ENCODE measurements at regions not wholly inside any gene's neighbourhood (a gene's known extent, or its start where the extent isn't known, plus 50 kb on each side); places are given as distances from the start of the nearest gene placed in this dataset.

DNA sequence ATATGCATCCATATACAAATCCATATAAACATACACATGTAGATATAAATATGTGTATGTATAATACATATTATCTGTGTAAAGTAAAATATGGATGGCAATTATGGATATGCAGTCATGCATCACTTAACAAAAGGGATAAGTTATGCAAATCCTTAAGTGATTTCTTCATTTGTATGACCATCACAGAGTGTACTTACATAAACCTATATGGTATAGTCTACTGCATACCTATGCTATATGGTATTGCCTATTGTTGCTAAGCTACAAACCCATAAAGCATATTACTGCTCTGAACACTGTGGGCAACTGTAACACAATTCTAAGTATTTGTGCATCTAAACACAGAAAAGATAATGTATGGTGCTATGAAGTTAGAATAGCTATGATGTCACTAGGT, 227.2 kb downstream of the SLC6A15 start:
- TF ChIP-seq, protein P1, sequence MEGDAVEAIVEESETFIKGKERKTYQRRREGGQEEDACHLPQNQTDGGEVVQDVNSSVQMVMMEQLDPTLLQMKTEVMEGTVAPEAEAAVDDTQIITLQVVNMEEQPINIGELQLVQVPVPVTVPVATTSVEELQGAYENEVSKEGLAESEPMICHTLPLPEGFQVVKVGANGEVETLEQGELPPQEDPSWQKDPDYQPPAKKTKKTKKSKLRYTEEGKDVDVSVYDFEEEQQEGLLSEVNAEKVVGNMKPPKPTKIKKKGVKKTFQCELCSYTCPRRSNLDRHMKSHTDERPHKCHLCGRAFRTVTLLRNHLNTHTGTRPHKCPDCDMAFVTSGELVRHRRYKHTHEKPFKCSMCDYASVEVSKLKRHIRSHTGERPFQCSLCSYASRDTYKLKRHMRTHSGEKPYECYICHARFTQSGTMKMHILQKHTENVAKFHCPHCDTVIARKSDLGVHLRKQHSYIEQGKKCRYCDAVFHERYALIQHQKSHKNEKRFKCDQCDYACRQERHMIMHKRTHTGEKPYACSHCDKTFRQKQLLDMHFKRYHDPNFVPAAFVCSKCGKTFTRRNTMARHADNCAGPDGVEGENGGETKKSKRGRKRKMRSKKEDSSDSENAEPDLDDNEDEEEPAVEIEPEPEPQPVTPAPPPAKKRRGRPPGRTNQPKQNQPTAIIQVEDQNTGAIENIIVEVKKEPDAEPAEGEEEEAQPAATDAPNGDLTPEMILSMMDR (IDR thresholded peaks at IDR 0.05): no peak
- TF ChIP-seq POLR2A (IDR thresholded peaks at IDR 0.05) (no peak), EP300 (IDR thresholded peaks at IDR 0.05) (no peak)
